NCI-H1048 (cell line): ENCODE measurements at regions not wholly inside any gene's neighbourhood (a gene's known extent, or its start where the extent isn't known, plus 50 kb on each side); places are given as distances from the start of the nearest gene placed in this dataset.

ENCODE experiments used
- DNase-seq: peaks from one replicate; lab custom pipeline; 2025; lab: John Stamatoyannopoulos, UW

GRCh38 chr13:109644069-109644750, 142.2 kb downstream of the IRS2 start:
- no peak for DNase-seq

GRCh38 chr13:109642358-109642757, 144.0 kb downstream of the IRS2 start:
- DNase-seq, result no peak

GRCh38 chr13:109636736-109637135, 149.6 kb downstream of the IRS2 start:
- no peak for DNase-seq

GRCh38 chr13:109631069-109631468, 155.3 kb downstream of the IRS2 start:
- DNase-seq, result no peak

GRCh38 chr13:109630271-109630670, 156.1 kb downstream of the IRS2 start:
- no peak for DNase-seq

GRCh38 chr13:109629737-109630136, 156.6 kb downstream of the IRS2 start:
- no peak for DNase-seq

- no peak for DNase-seq
These were observed 158.1 kb downstream of the IRS2 start for GRCh38 chr13:109628251-109628699.

GRCh38 chr13:109627649-109628048, 158.7 kb downstream of the IRS2 start:
- no peak for DNase-seq

- no peak for DNase-seq
These were observed 159.8 kb downstream of the IRS2 start for GRCh38 chr13:109626386-109627171.

GRCh38 chr13:109625156-109625555, 161.2 kb downstream of the IRS2 start:
- DNase-seq, result no peak

- no peak for DNase-seq
These were observed 164.4 kb downstream of the IRS2 start for GRCh38 chr13:109622006-109622405.

GRCh38 chr13:109615721-109616420, 170.5 kb downstream of the IRS2 start:
- no peak for DNase-seq

- DNase-seq, result no peak
These were observed 174.3 kb downstream of the IRS2 start for GRCh38 chr13:109611912-109612691.

GRCh38 chr13:109610517-109610916, 175.9 kb downstream of the IRS2 start:
- no peak for DNase-seq

GRCh38 chr13:109608503-109608902, 177.9 kb downstream of the IRS2 start:
- DNase-seq, result no peak

- no peak for DNase-seq
These were observed 178.3 kb downstream of the IRS2 start for GRCh38 chr13:109608059-109608458.

GRCh38 chr13:109606520-109606919, 179.9 kb downstream of the IRS2 start:
- no peak for DNase-seq

- DNase-seq, result no peak
These were observed 180.5 kb downstream of the IRS2 start for GRCh38 chr13:109605846-109606245.

- no peak for DNase-seq
These were observed 181.5 kb downstream of the IRS2 start for GRCh38 chr13:109604894-109605293.

- no peak for DNase-seq
These were observed 184.0 kb downstream of the IRS2 start for GRCh38 chr13:109602356-109602755.

GRCh38 chr13:109599901-109600657, 186.3 kb downstream of the IRS2 start:
- DNase-seq, result no peak
